WTC11 (cell line): ENCODE measurements at regions not wholly inside any gene's neighbourhood (a gene's known extent, or its start where the extent isn't known, plus 50 kb on each side); places are given as distances from the start of the nearest gene placed in this dataset.

Experiments
- ATAC-seq: fragments of 200-7000 bp; cut with Tn5 transposase; 2 replicates; pipeline ENCODE4 v1.10.0; 2021; ENCODE audit warnings: mild to moderate bottlenecking, moderate library complexity
- CTCF ChIA-PET: fragments of 300-600 bp; sonication (Branson Sonifier 250); formaldehyde crosslinking; loops from one replicate; lab custom pipeline; 2021; ENCODE audit warnings: antibody characterized with exemption; lab: Charles Lee
- POLR2A ChIA-PET: fragments of 350-600 bp; sonication (Branson Sonifier 250); formaldehyde crosslinking; loops from one replicate; lab custom pipeline; 2021; ENCODE audit warnings: antibody characterized with exemption; lab: Charles Lee
- DNase-seq: peaks from one replicate; pipeline ENCODE4 v3.0.0; 2021; ENCODE audit warnings: low spot score
- H3K27ac Mint-ChIP-seq: 2 replicates; pipeline ENCODE4 v1.8.0; 2021; ENCODE audit warnings: mixed read lengths
- H3K27me3 Mint-ChIP-seq: 2 replicates; pipeline ENCODE4 v1.8.0; 2021; ENCODE audit warnings: low read depth, mild to moderate bottlenecking, moderate library complexity, mixed read lengths
- H3K36me3 Mint-ChIP-seq: 2 replicates; pipeline ENCODE4 v1.8.0; 2021; ENCODE audit warnings: mixed read lengths
- H3K4me1 Mint-ChIP-seq: 2 replicates; pipeline ENCODE4 v1.8.0; 2022; ENCODE audit warnings: mixed read lengths
- H3K4me3 Mint-ChIP-seq: 2 replicates; pipeline ENCODE4 v1.8.0; 2021; ENCODE audit warnings: mild to moderate bottlenecking, moderate library complexity, mixed read lengths
- H3K9me3 Mint-ChIP-seq: 2 replicates; pipeline ENCODE4 v1.8.0; 2021; ENCODE audit warnings: mixed read lengths
- AR ChIP-seq: fragments of 250-450 bp; sonication (Bioruptor Pico); IDR thresholded peaks from 2 replicates; pipeline ENCODE4 v1.9.0; 2021; ENCODE audit warnings: mild to moderate bottlenecking
- ATF3 ChIP-seq: sonication (generic); formaldehyde crosslinking; conservative IDR thresholded peaks from 2 replicates; pipeline ENCODE4 v1.8.1; 2022; ENCODE audit warnings: mild to moderate bottlenecking, missing genetic modification reagents
- CBFB ChIP-seq: sonication (generic); formaldehyde crosslinking; IDR thresholded peaks from 2 replicates; pipeline ENCODE4 v1.8.1; 2022; ENCODE audit warnings: mild to moderate bottlenecking, low read depth, missing genetic modification reagents
- E2F4 ChIP-seq: sonication (generic); formaldehyde crosslinking; IDR thresholded peaks from 2 replicates; pipeline ENCODE4 v1.8.1; 2022; ENCODE audit warnings: low read depth, mild to moderate bottlenecking, moderate library complexity, missing genetic modification reagents, borderline replicate concordance
- FOXK1 ChIP-seq: sonication (generic); formaldehyde crosslinking; IDR thresholded peaks from 2 replicates; pipeline ENCODE4 v1.8.0; 2022; ENCODE audit warnings: mild to moderate bottlenecking, moderate library complexity, missing genetic modification reagents
- GRHL2 ChIP-seq: fragments of 250-450 bp; sonication (Bioruptor Pico); IDR thresholded peaks from 2 replicates; pipeline ENCODE4 v1.8.0; 2022; ENCODE audit warnings: mild to moderate bottlenecking, moderate library complexity; ENCODE audit not compliant: insufficient replicate concordance, severe bottlenecking
- IRF1 ChIP-seq: sonication (generic); formaldehyde crosslinking; IDR thresholded peaks from 2 replicates; pipeline ENCODE4 v1.8.0; 2023; ENCODE audit warnings: missing genetic modification reagents
- IRF2 ChIP-seq: sonication (generic); formaldehyde crosslinking; IDR thresholded peaks from 2 replicates; pipeline ENCODE4 v1.8.0; 2022; ENCODE audit warnings: low read depth, missing genetic modification reagents, borderline replicate concordance
- NFATC4 ChIP-seq: fragments of 250-450 bp; sonication (Bioruptor Pico); IDR thresholded peaks from 2 replicates; pipeline ENCODE4 v1.9.0; 2021; ENCODE audit warnings: mild to moderate bottlenecking
- SMAD3 ChIP-seq: sonication (generic); formaldehyde crosslinking; IDR thresholded peaks from 2 replicates; pipeline ENCODE4 v1.8.0; 2022; ENCODE audit warnings: missing genetic modification reagents, mild to moderate bottlenecking, borderline replicate concordance
- SMAD4 ChIP-seq: sonication (generic); formaldehyde crosslinking; IDR thresholded peaks from 2 replicates; pipeline ENCODE4 v1.8.0; 2022; ENCODE audit warnings: mild to moderate bottlenecking, missing genetic modification reagents
- SOX15 ChIP-seq: fragments of 250-450 bp; sonication (Bioruptor Pico); IDR thresholded peaks from 2 replicates; pipeline ENCODE4 v1.9.0; 2021; ENCODE audit warnings: mild to moderate bottlenecking
- TCF7 ChIP-seq: sonication (generic); formaldehyde crosslinking; IDR thresholded peaks from 2 replicates; pipeline ENCODE4 v1.8.0; 2022; ENCODE audit warnings: mild to moderate bottlenecking, low read depth, missing genetic modification reagents, moderate library complexity
- ZBTB21 ChIP-seq: sonication (generic); formaldehyde crosslinking; IDR thresholded peaks from 2 replicates; pipeline ENCODE4 v1.8.1; 2023; ENCODE audit warnings: mild to moderate bottlenecking, missing genetic modification reagents, borderline replicate concordance
- ZNF219 ChIP-seq: sonication (generic); formaldehyde crosslinking; IDR thresholded peaks from 2 replicates; pipeline ENCODE4 v1.8.0; 2023; ENCODE audit warnings: missing genetic modification reagents, mild to moderate bottlenecking, borderline replicate concordance
- ZNF671 ChIP-seq: fragments of 250-450 bp; sonication (Bioruptor Pico); IDR thresholded peaks from 2 replicates; pipeline ENCODE4 v1.8.0; 2021; ENCODE audit warnings: mild to moderate bottlenecking
- TF ChIP-seq, protein P1 (sequence below): sonication (generic); formaldehyde crosslinking; IDR thresholded peaks from 2 replicates; pipeline ENCODE4 v1.8.0; 2022; ENCODE audit warnings: mild to moderate bottlenecking, missing genetic modification reagents
- TF ChIP-seq, protein P2 (sequence below): sonication (generic); formaldehyde crosslinking; IDR thresholded peaks from 2 replicates; pipeline ENCODE4 v1.8.1; 2023; ENCODE audit warnings: mild to moderate bottlenecking, missing genetic modification reagents
- TF ChIP-seq, protein P3 (sequence below): sonication (generic); formaldehyde crosslinking; IDR thresholded peaks from 2 replicates; pipeline ENCODE4 v1.8.0; 2022; ENCODE audit warnings: missing genetic modification reagents

- ChIA-PET CTCF (interaction anchor here (0.6 kb wide), 1 partner anchor 58 kb away, joined by 4 read pairs; no protein-coding TSS in a partner anchor), POLR2A (no interaction called here)
- Mint-ChIP-seq H3K4me1 (peaks cover 21% of the 10 kb centered on the region), H3K27ac (no peak overlapping the region), H3K36me3 (no peaks in the 10 kb centered on the region), H3K9me3 (peaks cover under 1% of the 10 kb centered on the region), H3K4me3 (no peak overlapping the region), H3K27me3 (no peaks in the 10 kb centered on the region; the same call in 1 of the 2 replicates)
- no peak for ATAC-seq
- DNase-seq: no peak
- no peak for TF ChIP-seq SMAD3 (CRISPR knock-in tag)
- no peak for TF ChIP-seq AR (CRISPR knock-in tag)
- TF ChIP-seq, protein P1, sequence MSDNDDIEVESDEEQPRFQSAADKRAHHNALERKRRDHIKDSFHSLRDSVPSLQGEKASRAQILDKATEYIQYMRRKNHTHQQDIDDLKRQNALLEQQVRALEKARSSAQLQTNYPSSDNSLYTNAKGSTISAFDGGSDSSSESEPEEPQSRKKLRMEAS (CRISPR knock-in tag): no peak
- no peak for TF ChIP-seq ZNF219
- no peak for TF ChIP-seq CBFB (CRISPR knock-in tag)
- no peak for TF ChIP-seq SMAD4 (CRISPR knock-in tag)
- no peak for TF ChIP-seq TCF7 (CRISPR knock-in tag)
- no peak for TF ChIP-seq ATF3
- TF ChIP-seq ZNF671 (CRISPR knock-in tag): no peak
- no peak for TF ChIP-seq E2F4
- no peak for TF ChIP-seq FOXK1
Observed at GRCh38 chr15:38042211-38042610, 107.8 kb downstream of the TMCO5A start.

DNA sequence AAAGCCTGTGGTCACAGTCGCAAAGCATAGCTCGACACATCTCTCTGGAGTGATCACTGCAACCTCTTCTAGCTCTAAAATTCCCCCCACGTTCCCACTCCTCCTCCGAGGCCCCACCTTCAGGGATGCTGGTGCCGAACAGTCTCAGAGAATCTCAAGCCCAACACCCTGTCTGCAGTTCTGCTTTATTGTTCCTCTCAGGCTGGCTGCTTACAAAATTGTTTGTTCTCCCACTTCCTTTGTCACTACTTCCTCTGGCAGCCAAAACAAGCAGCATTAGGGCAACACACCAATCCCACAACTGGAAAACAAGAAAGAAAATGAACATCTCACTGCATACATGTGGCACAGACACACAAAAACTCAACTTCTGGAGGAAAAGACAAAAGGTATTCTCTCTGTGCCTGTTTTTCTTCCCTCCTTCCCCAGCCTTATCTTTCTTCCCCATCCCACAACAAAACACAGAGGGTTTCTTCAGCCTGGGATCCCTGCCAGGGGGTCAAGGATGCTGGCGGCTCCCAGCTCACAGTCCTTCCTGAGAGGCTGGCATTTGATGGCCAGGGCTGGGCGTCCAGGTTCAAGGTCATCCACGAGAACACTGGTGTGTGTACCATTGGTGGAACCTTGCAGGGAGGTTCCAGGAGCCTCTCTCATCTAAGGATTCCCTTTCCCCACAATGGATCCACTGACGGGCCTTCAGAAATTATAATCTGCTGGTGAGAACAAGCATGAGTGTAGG is 108.4 kb downstream of the TMCO5A start:
- POLR2A ChIA-PET: no interaction called here
- Mint-ChIP-seq H3K9me3 (peaks cover 5% of the 10 kb centered on the region), H3K27ac (no peak overlapping the region; the same call in 1 of the 2 replicates)
- no peak for TF ChIP-seq SOX15 (CRISPR knock-in tag)
- TF ChIP-seq, protein P2, sequence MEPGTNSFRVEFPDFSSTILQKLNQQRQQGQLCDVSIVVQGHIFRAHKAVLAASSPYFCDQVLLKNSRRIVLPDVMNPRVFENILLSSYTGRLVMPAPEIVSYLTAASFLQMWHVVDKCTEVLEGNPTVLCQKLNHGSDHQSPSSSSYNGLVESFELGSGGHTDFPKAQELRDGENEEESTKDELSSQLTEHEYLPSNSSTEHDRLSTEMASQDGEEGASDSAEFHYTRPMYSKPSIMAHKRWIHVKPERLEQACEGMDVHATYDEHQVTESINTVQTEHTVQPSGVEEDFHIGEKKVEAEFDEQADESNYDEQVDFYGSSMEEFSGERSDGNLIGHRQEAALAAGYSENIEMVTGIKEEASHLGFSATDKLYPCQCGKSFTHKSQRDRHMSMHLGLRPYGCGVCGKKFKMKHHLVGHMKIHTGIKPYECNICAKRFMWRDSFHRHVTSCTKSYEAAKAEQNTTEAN (CRISPR knock-in tag): no peak
- no peak for TF ChIP-seq IRF2 (CRISPR knock-in tag)
- no peak for TF ChIP-seq ZBTB21
- TF ChIP-seq IRF1 (CRISPR knock-in tag): no peak
- TF ChIP-seq, protein P3, sequence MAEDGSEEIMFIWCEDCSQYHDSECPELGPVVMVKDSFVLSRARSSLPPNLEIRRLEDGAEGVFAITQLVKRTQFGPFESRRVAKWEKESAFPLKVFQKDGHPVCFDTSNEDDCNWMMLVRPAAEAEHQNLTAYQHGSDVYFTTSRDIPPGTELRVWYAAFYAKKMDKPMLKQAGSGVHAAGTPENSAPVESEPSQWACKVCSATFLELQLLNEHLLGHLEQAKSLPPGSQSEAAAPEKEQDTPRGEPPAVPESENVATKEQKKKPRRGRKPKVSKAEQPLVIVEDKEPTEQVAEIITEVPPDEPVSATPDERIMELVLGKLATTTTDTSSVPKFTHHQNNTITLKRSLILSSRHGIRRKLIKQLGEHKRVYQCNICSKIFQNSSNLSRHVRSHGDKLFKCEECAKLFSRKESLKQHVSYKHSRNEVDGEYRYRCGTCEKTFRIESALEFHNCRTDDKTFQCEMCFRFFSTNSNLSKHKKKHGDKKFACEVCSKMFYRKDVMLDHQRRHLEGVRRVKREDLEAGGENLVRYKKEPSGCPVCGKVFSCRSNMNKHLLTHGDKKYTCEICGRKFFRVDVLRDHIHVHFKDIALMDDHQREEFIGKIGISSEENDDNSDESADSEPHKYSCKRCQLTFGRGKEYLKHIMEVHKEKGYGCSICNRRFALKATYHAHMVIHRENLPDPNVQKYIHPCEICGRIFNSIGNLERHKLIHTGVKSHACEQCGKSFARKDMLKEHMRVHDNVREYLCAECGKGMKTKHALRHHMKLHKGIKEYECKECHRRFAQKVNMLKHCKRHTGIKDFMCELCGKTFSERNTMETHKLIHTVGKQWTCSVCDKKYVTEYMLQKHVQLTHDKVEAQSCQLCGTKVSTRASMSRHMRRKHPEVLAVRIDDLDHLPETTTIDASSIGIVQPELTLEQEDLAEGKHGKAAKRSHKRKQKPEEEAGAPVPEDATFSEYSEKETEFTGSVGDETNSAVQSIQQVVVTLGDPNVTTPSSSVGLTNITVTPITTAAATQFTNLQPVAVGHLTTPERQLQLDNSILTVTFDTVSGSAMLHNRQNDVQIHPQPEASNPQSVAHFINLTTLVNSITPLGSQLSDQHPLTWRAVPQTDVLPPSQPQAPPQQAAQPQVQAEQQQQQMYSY (CRISPR knock-in tag): no peak
- no peak for TF ChIP-seq GRHL2 (CRISPR knock-in tag)
- no peak for TF ChIP-seq NFATC4 (CRISPR knock-in tag)
- TF ChIP-seq, all 79 proteins: peak for 0
- DNase-seq: no peak
- CTCF ChIA-PET: interaction anchor here (0.6 kb wide), 1 partner anchor 58 kb away, joined by 4 read pairs; no protein-coding TSS in a partner anchor
- ATAC-seq: no peak
- Mint-ChIP-seq H3K27me3 (no peaks in the 10 kb centered on the region; the same call in 1 of the 2 replicates), H3K4me1 (peaks cover 21% of the 10 kb centered on the region), H3K4me3 (no peak overlapping the region), H3K36me3 (no peaks in the 10 kb centered on the region)
